ENCODE measurements at regions not wholly inside any gene's neighbourhood (a gene's known extent, or its start where the extent isn't known, plus 50 kb on each side); places are given as distances from the start of the nearest gene placed in this dataset.

GRCh38 chr13:109647699-109648098, 138.7 kb downstream of the IRS2 start:
- no peaks in the 10 kb centered on the region for H3K27me3 Mint-ChIP-seq
- no peaks in the 10 kb centered on the region for H3K4me1 Mint-ChIP-seq (ENCODE audit: low read depth)
- TF ChIP-seq CTCF (IDR thresholded peaks at IDR 0.05; ENCODE audit: unreplicated experiment) = no peak
- no peaks in the 10 kb centered on the region for H3K36me3 Mint-ChIP-seq (ENCODE audit: insufficient read depth)
- H3K27ac Mint-ChIP-seq = no peak overlapping the region
- no peak overlapping the region for H3K4me3 Mint-ChIP-seq (ENCODE audit: low read depth)
- H3K9me3 Mint-ChIP-seq (ENCODE audit: low read depth) = no peaks in the 10 kb centered on the region
- DNase-seq (ENCODE audit: low spot score, unreplicated experiment) = no peak

- Mint-ChIP-seq H3K4me1 (ENCODE audit: low read depth) (no peaks in the 10 kb centered on the region), H3K27me3 (no peaks in the 10 kb centered on the region), H3K9me3 (ENCODE audit: low read depth) (peaks cover under 1% of the 10 kb centered on the region), H3K27ac (no peak overlapping the region), H3K36me3 (ENCODE audit: insufficient read depth) (no peaks in the 10 kb centered on the region), H3K4me3 (ENCODE audit: low read depth) (no peak overlapping the region)
- DNase-seq (ENCODE audit: low spot score, unreplicated experiment) = no peak
- no peak for TF ChIP-seq CTCF (IDR thresholded peaks at IDR 0.05; ENCODE audit: unreplicated experiment)
These were observed 139.3 kb downstream of the IRS2 start for GRCh38 chr13:109647053-109647452.

- no peaks in the 10 kb centered on the region for H3K4me1 Mint-ChIP-seq (ENCODE audit: low read depth)
- H3K27ac Mint-ChIP-seq = no peak overlapping the region
- no peak for TF ChIP-seq CTCF (IDR thresholded peaks at IDR 0.05; ENCODE audit: unreplicated experiment)
- H3K9me3 Mint-ChIP-seq (ENCODE audit: low read depth) = peaks cover 4% of the 10 kb centered on the region
- no peaks in the 10 kb centered on the region for H3K27me3 Mint-ChIP-seq
- H3K4me3 Mint-ChIP-seq (ENCODE audit: low read depth) = no peak overlapping the region
- H3K36me3 Mint-ChIP-seq (ENCODE audit: insufficient read depth) = no peaks in the 10 kb centered on the region
- DNase-seq (ENCODE audit: low spot score, unreplicated experiment) = no peak
These were observed 140.0 kb downstream of the IRS2 start for GRCh38 chr13:109646423-109646822.

- Mint-ChIP-seq H3K4me3 (ENCODE audit: low read depth) (no peak overlapping the region), H3K4me1 (ENCODE audit: low read depth) (no peaks in the 10 kb centered on the region), H3K27me3 (no peaks in the 10 kb centered on the region), H3K27ac (no peak overlapping the region), H3K9me3 (ENCODE audit: low read depth) (peaks cover 10% of the 10 kb centered on the region), H3K36me3 (ENCODE audit: insufficient read depth) (peaks cover under 1% of the 10 kb centered on the region)
- no peak for TF ChIP-seq CTCF (IDR thresholded peaks at IDR 0.05; ENCODE audit: unreplicated experiment)
- DNase-seq (ENCODE audit: low spot score, unreplicated experiment) = no peak
These were observed 140.6 kb downstream of the IRS2 start for GRCh38 chr13:109645831-109646230.

GRCh38 chr13:109644956-109645355, 141.4 kb downstream of the IRS2 start:
- no peak overlapping the region for H3K4me3 Mint-ChIP-seq (ENCODE audit: low read depth)
- no peak for TF ChIP-seq CTCF (IDR thresholded peaks at IDR 0.05; ENCODE audit: unreplicated experiment)
- H3K4me1 Mint-ChIP-seq (ENCODE audit: low read depth) = no peaks in the 10 kb centered on the region

More at GRCh38 chr13:109644956-109645355, 141.4 kb downstream of the IRS2 start:
- DNase-seq (ENCODE audit: low spot score, unreplicated experiment) = no peak
- H3K27me3 Mint-ChIP-seq = no peaks in the 10 kb centered on the region
- peaks cover 16% of the 10 kb centered on the region for H3K9me3 Mint-ChIP-seq (ENCODE audit: low read depth)
- no peak overlapping the region for H3K27ac Mint-ChIP-seq
- peaks cover 1% of the 10 kb centered on the region for H3K36me3 Mint-ChIP-seq (ENCODE audit: insufficient read depth)

All from progenitor cell of endocrine pancreas (in vitro differentiated cells).